ENCODE measurements at regions not wholly inside any gene's neighbourhood (a gene's known extent, or its start where the extent isn't known, plus 50 kb on each side); places are given as distances from the start of the nearest gene placed in this dataset.
"Not testable (repeated sequence)": the region's sequence is repeated elsewhere in the genome, so short reads cannot be mapped to it uniquely, and the experiment has no call there.

DNA sequence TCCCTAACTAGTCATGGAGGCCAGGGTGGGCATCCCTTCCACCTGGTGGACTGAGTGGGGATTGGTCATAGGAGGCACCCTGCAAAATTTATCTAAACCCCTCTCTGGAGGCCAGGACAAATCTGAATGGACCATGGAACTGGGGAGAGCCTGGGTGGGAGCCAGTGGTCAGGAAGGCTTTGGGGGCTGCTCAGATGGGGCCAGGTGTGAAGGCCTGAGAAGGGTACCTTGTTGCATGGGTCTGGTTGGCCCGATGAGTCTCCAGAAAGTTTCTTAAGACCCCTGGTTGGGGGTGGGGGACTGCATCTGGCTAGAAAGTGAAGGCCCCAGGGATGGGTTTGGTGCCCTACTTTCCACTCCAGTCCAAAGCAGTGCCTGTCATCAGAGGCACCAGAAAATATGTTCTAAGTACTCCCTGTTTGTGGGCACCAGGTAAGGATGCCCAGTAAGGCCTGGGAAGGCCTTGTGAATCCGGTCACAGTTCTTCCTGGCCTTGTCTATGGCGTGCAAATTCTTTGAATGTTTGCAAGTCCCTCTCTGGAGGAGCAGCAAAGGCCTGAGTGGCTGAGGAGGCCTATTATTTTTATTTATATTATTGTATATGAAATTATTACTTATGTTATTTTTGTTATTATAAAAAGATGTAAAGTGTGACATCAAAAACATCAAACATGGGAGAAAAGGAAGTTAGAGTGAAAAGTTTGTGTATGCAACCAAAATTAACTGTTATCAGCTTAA lies 1729.0 kb downstream of the SPATA31A7 start:
- DNase-seq: peak in 1 of 10 donors; percentile 8
- intact Hi-C loops (cut with DNase I): not testable (repeated sequence)

DNA sequence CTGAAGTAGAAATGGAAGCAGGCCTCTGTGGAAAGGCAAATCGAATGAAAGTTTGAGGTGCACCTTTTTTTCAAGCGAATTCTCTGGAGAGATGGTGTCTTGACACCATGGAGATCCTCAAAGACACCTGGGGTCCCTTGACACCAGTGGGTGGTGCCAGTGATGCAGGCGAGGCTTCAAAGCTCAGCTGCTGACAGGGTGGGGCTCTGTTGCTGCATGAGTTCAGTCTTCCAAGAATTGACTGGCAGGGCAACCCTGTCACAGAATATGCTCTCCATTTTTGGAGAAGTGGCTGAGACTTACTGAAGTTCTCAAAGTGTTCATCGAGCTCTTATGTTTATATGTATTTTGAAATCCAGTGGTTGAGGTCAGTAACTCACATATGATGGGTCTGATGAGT lies 1741.6 kb downstream of the SPATA31A7 start:
- intact Hi-C loops (cut with DNase I); DNase-seq: not testable (repeated sequence)

- DNase-seq; intact Hi-C loops (cut with DNase I): not testable (repeated sequence)
Observed at GRCh38 chr9:62952840-62953239, 1763.0 kb downstream of the SPATA31A7 start.
